SJSA1 (cell line): ENCODE measurements at regions not wholly inside any gene's neighbourhood (a gene's known extent, or its start where the extent isn't known, plus 50 kb on each side); places are given as distances from the start of the nearest gene placed in this dataset.
A peak's percentile ranks its signal among the peaks of the same experiment; 100 is the strongest.

Experiments used
- DNase-seq, 2 experiments: peaks; one replicate each; pipeline ENCODE4 v3.0.0-alpha.2; 2015 to 2020; ENCODE audit warnings: low spot score in 2 of 2, low read depth in 1 of 2
- H3K27ac ChIP-seq: fragments of 250-450 bp; sonication (Bioruptor Pico); 2 replicates; pipeline ENCODE4 v1.5.1; 2020; ENCODE audit warnings: mild to moderate bottlenecking, moderate library complexity
- H3K27me3 ChIP-seq: fragments of 250-450 bp; sonication (Bioruptor Pico); replicated peaks from 2 replicates; pipeline ENCODE4 v1.5.1; 2020; ENCODE audit warnings: mild to moderate bottlenecking, moderate library complexity
- H3K36me3 ChIP-seq: fragments of 250-450 bp; sonication (Bioruptor Pico); 2 replicates; pipeline ENCODE4 v1.5.1; 2020; ENCODE audit warnings: mild to moderate bottlenecking
- H3K4me1 ChIP-seq: fragments of 250-450 bp; sonication (Bioruptor Pico); replicated peaks from 2 replicates; pipeline ENCODE4 v1.6.1; 2021; ENCODE audit warnings: mild to moderate bottlenecking
- H3K4me3 ChIP-seq: fragments of 250-450 bp; sonication (Bioruptor Pico); 2 replicates; pipeline ENCODE4 v1.5.1; 2020; ENCODE audit warnings: mild to moderate bottlenecking
- H3K9me3 ChIP-seq: fragments of 250-450 bp; sonication (Bioruptor Pico); replicated peaks from 2 replicates; pipeline ENCODE4 v1.5.1; 2020; ENCODE audit warnings: mild to moderate bottlenecking

DNA sequence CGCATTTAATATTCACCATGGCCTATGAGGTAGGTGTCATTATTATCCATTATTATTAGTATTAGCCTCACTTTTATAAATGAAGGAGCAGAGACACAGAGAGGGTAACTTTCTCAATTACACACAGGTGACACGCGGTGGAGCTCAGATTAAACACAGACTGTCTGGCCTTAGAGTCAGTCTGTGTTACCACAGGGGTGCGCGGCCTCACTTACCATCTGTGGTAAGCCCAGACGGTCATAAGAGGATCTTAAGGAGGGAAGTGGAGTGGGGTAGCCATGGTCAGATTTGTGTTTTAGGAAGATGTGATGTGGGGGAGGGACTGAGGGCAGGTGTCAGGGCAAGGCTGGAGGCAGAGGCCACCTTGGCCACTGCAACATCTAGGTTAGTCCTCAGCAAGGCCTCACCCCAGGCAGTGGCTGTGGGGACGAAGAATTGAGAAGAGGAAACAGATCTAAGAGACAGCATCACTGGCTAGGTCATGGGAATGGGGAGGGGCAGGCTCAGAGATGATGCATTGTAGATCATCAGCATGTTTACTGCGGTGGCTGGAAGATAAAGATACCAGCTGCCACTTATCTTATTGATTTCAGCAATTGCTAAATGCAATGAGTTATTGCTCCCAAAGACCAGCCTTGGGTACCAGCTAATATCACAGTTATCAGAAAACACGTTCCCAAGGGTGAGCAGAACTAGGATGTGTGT is 67.1 kb downstream of the SERPINA3 start:
- Histone ChIP-seq H3K27me3 (no peaks in the 10 kb centered on the region), H3K27ac (no peak overlapping the region), H3K4me3 (no peak overlapping the region), H3K36me3 (no peaks in the 10 kb centered on the region), H3K4me1 (peaks cover 1% of the 10 kb centered on the region; the same call in 1 of the 2 replicates), H3K9me3 (no peaks in the 10 kb centered on the region)
- DNase-seq, result peak in 1 of 2 experiments; percentile 25

DNA sequence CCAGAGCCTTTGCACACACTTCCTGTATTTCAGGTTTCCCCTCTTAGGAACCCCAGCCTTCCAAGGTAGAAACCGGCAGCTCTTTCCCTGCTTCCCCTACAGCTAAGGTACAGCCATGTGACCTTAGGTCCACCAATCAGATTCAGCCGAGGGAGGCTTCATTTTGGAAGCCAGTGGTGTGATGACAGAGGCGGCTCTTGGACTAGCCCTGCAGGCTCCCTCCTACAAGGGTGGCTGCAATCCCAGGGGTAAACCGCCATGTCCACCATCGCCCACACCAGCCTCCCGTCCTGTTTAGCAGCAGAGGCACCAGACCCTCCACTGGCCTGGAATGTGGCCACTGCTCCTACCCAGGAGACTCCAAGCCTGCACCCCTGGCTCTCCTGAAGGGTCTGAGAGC is 65.6 kb downstream of the SERPINA3 start:
- no peak overlapping the region for H3K4me3 ChIP-seq
- no peaks in the 10 kb centered on the region for H3K27me3 ChIP-seq
- H3K36me3 ChIP-seq, result no peaks in the 10 kb centered on the region
- peak in 1 of 2 experiments; percentile 20 for DNase-seq
- no peak overlapping the region for H3K27ac ChIP-seq
- H3K9me3 ChIP-seq, result no peaks in the 10 kb centered on the region
- peaks cover 11% of the 10 kb centered on the region for H3K4me1 ChIP-seq

GRCh38 chr14:94677213-94677612 is 65.0 kb downstream of the SERPINA3 start:
- Histone ChIP-seq H3K36me3 (no peaks in the 10 kb centered on the region), H3K27ac (no peak overlapping the region), H3K4me3 (no peak overlapping the region), H3K9me3 (no peaks in the 10 kb centered on the region), H3K4me1 (peaks cover 12% of the 10 kb centered on the region), H3K27me3 (no peaks in the 10 kb centered on the region)
- DNase-seq, result peak in 1 of 2 experiments; percentile 13

GRCh38 chr14:94676495-94677185 is 64.4 kb downstream of the SERPINA3 start:
- Histone ChIP-seq H3K27ac (no peak overlapping the region), H3K36me3 (no peaks in the 10 kb centered on the region), H3K4me1 (peaks cover 17% of the 10 kb centered on the region), H3K4me3 (no peak overlapping the region), H3K27me3 (no peaks in the 10 kb centered on the region), H3K9me3 (no peaks in the 10 kb centered on the region)
- peak in 1 of 2 experiments; percentile 8 for DNase-seq

DNA sequence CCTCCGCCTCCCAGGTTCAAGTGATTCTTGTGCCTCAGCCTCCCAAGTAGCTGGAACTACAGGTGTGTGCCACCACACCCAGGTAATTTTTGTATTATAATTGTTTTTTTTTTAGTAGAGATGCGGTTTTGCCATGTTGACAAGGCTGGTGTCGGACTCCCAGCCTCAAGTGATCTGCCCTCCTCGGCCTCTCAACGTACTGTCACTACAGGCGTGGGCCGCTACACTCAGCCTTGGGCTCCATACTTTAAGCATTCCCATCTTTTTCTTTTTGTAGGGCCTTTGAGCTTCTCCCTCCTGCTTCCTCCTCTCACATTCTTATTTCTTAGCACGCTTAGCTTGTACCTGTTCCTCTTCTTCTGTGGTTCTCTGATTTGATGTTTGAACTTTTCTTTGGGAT is 62.8 kb downstream of the SERPINA3 start:
- Histone ChIP-seq H3K9me3 (no peaks in the 10 kb centered on the region), H3K4me1 (peaks cover 23% of the 10 kb centered on the region), H3K27ac (no peak overlapping the region), H3K27me3 (no peaks in the 10 kb centered on the region), H3K36me3 (no peaks in the 10 kb centered on the region), H3K4me3 (no peak overlapping the region)
- peak in 1 of 2 experiments; percentile 21 for DNase-seq

GRCh38 chr14:94673781-94674231 is 61.6 kb downstream of the SERPINA3 start:
- H3K4me3 ChIP-seq, result no peak overlapping the region
- no peak overlapping the region for H3K27ac ChIP-seq
- H3K9me3 ChIP-seq, result no peaks in the 10 kb centered on the region
- peaks cover 23% of the 10 kb centered on the region for H3K4me1 ChIP-seq
- H3K36me3 ChIP-seq, result no peaks in the 10 kb centered on the region
- no peaks in the 10 kb centered on the region for H3K27me3 ChIP-seq
- DNase-seq, result peak; percentile 55 to 62
